Activated CD4-positive, CD25-positive, alpha-beta regulatory T cell treated with anti-CD3 and anti-CD28 coated beads, Interleukin-2, amount 50 U/mL, for 24 hours (primary cell): ENCODE measurements at regions not wholly inside any gene's neighbourhood (a gene's known extent, or its start where the extent isn't known, plus 50 kb on each side); places are given as distances from the start of the nearest gene placed in this dataset.

Experiments
- ATAC-seq, 2 donors: fragments of 150-1000 bp; cut with Tn5 transposase; one replicate each; pipeline ENCODE4 v1.10.0; 2021; ENCODE audit warnings: mild to moderate bottlenecking in 1 of 2, moderate library complexity in 1 of 2

DNA sequence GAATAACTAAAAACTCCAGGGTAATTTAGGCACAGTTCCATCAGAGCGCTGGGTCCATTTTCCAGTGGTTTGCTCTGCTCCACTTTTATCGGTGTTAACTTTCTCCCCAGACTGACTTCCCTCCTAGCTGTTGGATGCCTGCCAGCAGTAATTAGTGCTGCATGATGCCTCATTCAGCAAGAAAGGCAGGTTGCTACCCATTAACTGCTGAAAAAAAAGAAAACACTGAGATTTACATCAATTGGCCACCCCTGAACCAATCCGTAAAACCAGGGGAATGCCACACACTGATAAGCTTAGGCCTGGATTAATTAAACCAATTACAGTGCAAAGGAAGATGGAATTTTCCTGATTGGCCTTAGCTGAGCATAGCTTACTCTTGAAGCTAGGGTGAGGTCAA lies 182.4 kb upstream of the CXXC4 start:
- ATAC-seq, result no peak

GRCh38 chr4:104682311-104682710 lies 187.6 kb upstream of the CXXC4 start:
- no peak for ATAC-seq

DNA sequence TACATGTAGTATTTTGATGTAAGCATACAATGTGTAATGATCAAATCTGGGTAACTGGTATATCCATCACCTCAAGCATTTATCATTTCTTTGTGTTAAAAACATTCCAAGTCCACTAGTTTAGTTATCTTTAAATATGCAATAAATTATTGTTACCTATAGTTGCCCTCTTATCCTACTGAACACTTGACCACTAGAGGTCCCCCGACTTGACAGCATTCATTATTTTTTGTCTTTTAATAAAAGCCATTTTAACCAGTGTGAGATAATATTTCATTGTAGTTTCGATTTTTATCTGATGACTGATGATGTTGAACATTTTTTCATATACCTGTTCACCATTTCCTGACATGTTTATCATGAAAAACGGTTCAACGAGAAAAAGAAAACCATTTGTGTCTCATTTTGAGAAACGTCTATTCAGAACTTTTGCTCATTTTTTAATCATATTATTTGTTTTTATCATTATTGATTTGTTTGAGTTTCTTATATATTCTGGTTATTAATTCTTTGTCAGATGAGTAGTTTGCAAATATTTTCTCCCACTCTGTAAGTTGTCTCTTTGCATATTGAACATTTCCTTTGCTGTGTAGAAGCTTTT lies 199.0 kb upstream of the CXXC4 start:
- ATAC-seq, result no peak

DNA sequence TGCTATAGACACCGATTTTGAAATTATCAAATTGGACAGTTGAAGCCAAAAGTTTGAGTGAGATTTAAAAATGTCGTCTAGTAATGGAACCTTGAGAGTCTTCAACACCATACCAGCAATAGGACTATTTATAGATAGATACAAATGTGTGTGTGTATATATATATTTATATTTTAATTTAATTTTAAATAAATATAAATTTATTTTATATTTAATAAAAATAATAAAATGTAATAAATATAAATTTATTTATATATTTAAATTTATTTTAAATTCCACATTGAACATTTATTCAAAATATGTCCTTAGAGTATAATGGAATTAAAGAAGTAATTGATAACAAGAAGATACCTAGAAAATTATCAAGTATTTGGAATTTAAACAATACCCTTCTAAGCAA lies 221.9 kb upstream of the CXXC4 start:
- ATAC-seq, result no peak

- no peak for ATAC-seq
These were observed 225.0 kb upstream of the CXXC4 start for GRCh38 chr4:104719539-104720230.

- no peak for ATAC-seq
These were observed 227.8 kb upstream of the CXXC4 start for GRCh38 chr4:104722467-104722866.

- ATAC-seq, result no peak
These were observed 231.3 kb upstream of the CXXC4 start for GRCh38 chr4:104726002-104726401.

DNA sequence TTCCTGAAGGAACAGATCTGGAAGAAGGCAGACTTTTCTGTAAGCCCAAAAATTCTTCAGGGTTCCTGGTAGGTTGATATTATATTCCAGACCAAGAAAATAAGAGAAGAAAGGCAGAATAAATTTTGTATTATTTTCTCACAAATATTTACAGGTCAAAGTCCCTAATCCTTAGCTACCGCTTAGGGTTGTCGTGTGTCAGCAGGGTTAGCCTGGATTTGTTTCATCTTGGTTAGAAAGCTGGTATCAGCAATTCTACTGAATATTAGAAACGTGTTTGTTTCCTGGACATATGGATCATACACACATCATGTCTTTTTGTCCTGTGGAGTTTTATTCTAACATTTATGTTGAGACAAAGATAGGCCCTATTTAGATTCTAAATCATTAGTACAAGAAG lies 232.9 kb upstream of the CXXC4 start:
- ATAC-seq, result no peak

DNA sequence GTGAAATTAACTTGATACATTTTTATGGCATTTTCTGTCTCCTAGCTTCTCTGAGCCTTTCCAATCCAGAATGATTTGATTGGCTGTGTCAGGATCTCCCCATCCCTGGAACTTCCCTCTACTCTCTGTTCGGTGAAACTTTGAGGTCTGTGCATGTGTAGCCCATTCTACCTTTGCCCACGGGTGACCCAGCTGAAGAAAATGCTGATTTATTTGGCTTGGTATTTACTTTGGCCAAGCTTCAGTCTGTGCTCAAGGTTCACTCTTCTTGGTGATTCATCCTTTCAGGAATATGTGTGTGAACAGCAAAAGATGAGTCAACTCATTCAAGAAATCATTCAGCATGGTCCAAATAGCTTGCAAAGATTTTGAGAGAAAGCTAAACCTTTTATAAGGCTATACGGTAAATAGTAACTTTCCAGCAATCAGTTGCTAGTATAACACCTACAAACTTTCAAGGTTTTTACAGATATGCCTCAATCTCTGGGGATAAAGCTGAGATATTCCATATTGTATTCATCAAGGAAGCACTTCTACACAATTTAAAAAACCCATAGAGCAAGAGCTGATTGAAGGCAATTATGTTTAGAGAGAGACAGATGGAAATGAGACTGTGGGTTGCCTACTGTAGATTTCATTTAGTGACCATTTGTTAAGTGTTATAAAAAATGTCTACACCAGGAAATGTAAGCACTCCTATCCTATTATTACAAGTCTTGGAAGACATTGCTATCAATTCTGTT lies 233.9 kb upstream of the CXXC4 start:
- ATAC-seq, result no peak

DNA sequence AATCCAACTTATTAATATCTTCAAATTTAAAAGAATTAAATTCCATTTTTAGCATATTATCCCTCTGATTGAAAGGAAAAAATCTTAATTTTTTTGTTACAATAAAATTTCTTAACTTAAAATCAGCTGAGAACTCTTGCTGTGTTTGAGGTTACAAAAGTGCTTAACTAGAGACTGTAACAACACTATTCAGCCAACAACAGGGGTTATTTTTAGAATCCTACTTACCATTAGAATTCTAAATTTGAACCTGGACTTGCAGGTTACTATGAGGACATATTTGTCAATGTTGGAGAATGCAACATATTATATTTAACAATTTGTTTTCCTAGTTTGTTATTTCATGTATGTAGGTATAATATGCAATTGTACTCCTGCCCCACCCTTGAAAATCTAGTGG lies 238.1 kb upstream of the CXXC4 start:
- no peak for ATAC-seq

- ATAC-seq, result no peak
These were observed 240.5 kb upstream of the CXXC4 start for GRCh38 chr4:104735174-104735573.

GRCh38 chr4:104740161-104740560 lies 245.5 kb upstream of the CXXC4 start:
- no peak for ATAC-seq

- no peak for ATAC-seq
These were observed 248.5 kb upstream of the CXXC4 start for GRCh38 chr4:104743215-104743653.

DNA sequence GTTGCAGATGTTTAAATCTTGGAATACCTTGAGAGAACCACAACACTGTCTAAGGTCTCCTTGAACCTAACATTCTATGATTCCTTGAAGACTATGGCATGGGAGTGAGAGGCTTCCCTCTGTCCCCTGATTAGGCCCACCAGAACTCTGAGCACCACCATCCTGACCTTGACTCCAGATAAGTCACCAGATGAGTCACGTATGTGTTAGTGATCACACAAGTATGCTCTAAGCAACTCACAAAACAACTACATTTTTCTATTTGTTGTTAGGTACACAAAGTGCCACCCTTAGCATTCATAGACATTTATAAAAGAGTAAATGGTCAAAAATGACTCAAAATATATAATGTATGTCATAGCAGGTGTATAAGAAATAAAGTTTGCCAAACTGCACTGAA lies 252.9 kb upstream of the CXXC4 start:
- no peak for ATAC-seq

GRCh38 chr4:104749062-104749461 lies 254.4 kb upstream of the CXXC4 start:
- ATAC-seq, result no peak

- no peak for ATAC-seq
These were observed 255.3 kb upstream of the CXXC4 start for GRCh38 chr4:104750008-104750407.

DNA sequence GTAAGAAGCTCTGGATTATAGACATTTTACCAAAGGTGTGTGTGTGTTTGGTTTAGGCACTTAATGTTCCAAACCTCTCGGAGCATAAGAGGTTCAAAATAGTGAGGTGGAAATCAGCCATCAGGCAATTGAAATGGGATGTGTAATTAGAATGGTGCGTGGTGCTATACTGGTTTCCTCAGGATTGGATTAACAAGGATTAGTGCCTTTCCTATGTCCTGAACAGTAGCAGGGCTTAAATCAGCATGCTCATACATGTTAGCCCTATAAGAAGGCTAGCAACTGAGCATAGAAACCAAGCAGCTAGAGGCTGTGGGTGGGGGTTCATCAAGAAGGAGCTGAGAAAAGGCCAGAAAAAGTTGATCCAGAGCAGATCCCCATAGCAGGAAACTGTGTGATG lies 256.8 kb upstream of the CXXC4 start:
- no peak for ATAC-seq

- ATAC-seq, result no peak
These were observed 257.6 kb upstream of the CXXC4 start for GRCh38 chr4:104752337-104752736.

GRCh38 chr4:104756837-104757236 lies 262.1 kb upstream of the CXXC4 start:
- ATAC-seq, result no peak

- ATAC-seq, result no peak
These were observed 263.9 kb upstream of the CXXC4 start for GRCh38 chr4:104758574-104758973.

GRCh38 chr4:104763554-104764222 lies 269.0 kb upstream of the CXXC4 start:
- no peak for ATAC-seq

DNA sequence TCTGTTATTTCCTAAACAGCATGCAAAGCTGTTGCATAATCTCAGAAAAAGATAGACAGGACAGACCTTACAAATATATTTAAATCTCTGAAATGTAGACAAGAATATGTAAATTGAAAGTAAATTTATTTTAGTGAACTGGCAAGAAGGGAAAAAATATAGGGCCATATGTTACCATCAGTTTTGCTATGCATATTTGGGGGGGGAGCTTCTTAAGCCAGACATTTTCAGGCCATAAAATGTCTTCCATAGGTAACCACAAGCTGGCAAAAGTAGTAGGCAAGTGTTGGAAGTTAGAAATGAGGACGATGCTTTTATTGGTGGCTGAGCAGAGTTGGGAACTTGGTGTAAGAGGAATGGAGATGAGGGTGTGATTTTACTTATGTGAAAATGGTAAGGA lies 272.0 kb upstream of the CXXC4 start:
- no peak for ATAC-seq

DNA sequence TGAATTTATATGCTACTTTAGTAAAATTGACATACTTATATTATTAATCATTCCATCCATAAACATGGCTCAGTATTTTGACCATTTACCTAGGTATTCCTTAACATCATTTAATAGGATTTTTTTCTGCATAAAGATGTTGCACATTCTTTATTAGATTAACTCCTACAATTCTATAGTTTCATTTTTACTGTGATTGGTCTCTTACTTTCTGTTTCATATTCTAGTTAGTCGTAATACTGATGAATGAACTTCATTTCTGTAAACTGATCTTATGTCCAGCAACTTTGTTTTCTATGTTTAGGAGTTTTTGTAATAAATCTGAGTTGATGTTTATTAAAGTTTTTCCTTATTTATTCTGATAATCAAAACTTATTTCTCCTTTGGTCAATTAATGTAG lies 278.2 kb upstream of the CXXC4 start:
- no peak for ATAC-seq
